B cell (primary cell): ENCODE measurements at regions not wholly inside any gene's neighbourhood (a gene's known extent, or its start where the extent isn't known, plus 50 kb on each side); places are given as distances from the start of the nearest gene placed in this dataset.

Experiments used
- ATAC-seq: fragments of 200-7000 bp; cut with Tn5 transposase; one replicate; pipeline ENCODE4 v1.10.0; 2021; ENCODE audit warnings: low read depth, mild to moderate bottlenecking, moderate number of reproducible peaks, moderate library complexity
- CTCF ChIA-PET: fragments of 350-600 bp; sonication (Branson Sonifier 250); formaldehyde crosslinking; loops from one replicate; lab custom pipeline; 2021; ENCODE audit warnings: antibody characterized with exemption, inconsistent platforms; lab: Charles Lee
- POLR2A ChIA-PET: fragments of 350-600 bp; sonication (Branson Sonifier 250); formaldehyde crosslinking; loops from one replicate; lab custom pipeline; 2021; ENCODE audit warnings: antibody characterized with exemption; lab: Charles Lee
- DNase-seq: peaks from one replicate; pipeline ENCODE4 v3.0.0; 2013
- H2AFZ ChIP-seq: 2 replicates; pipeline ENCODE4 v1.6.1; 2012; ENCODE audit warnings: mild to moderate bottlenecking, low read depth, low read length; ENCODE audit not compliant: insufficient read depth, poor library complexity, severe bottlenecking
- H3K27ac ChIP-seq, 2 donors: 1 replicate in 1 of 2; 2 replicates in 1 of 2; pipeline ENCODE4 v1.5.1; 2012 to 2013; ENCODE audit warnings: low read length in 2 of 2, mild to moderate bottlenecking in 2 of 2, moderate library complexity in 1 of 2
- H3K27me3 ChIP-seq, 4 experiments: fragments of 200-600 bp in 1 of 4; sonication (generic) in 1 of 4; replicated peaks in 1 of 4; 1 replicate in 2 of 4; 2 replicates in 2 of 4; pipeline versions ENCODE4 v1.6.1 to v1.7.0; 2013 to 2016; ENCODE audit warnings: low read length in 3 of 4, mild to moderate bottlenecking in 2 of 4, mixed read lengths in 1 of 4, moderate library complexity in 1 of 4; ENCODE audit not compliant: insufficient read depth in 4 of 4, control insufficient read depth in 3 of 4; ENCODE audit errors: control extremely low read depth in 1 of 4
- H3K36me3 ChIP-seq, 2 experiments: replicated peaks in 1 of 2; 1 replicate in 1 of 2; 2 replicates in 1 of 2; pipeline versions ENCODE4 v1.6.1 to v1.7.1; 2013; ENCODE audit warnings: low read length in 1 of 2; ENCODE audit not compliant: insufficient read depth in 2 of 2, control insufficient read depth in 1 of 2; ENCODE audit errors: control extremely low read depth in 1 of 2, extremely low read depth in 1 of 2
- H3K4me1 ChIP-seq, 2 donors: fragments of 200-600 bp in 1 of 2; sonication (generic) in 1 of 2; 1 replicate in 1 of 2; 2 replicates in 1 of 2; pipeline versions ENCODE4 v1.5.1 to v1.6.1; 2013 to 2017; ENCODE audit warnings: low read length in 2 of 2; ENCODE audit not compliant: control insufficient read depth in 2 of 2, insufficient read depth in 2 of 2
- H3K4me2 ChIP-seq: replicated peaks from 2 replicates; pipeline ENCODE3; 2012; ENCODE audit warnings: mild to moderate bottlenecking, low read depth, low read length; ENCODE audit not compliant: poor library complexity, severe bottlenecking
- H3K4me3 ChIP-seq, 5 experiments: fragments of 200-600 bp in 1 of 5; sonication (generic) in 1 of 5; 1 replicate in 3 of 5; 2 replicates in 2 of 5; pipeline versions ENCODE4 v1.5.1 to v1.7.0; 2011 to 2016; ENCODE audit warnings: low read length in 4 of 5, mild to moderate bottlenecking in 4 of 5, low read depth in 2 of 5, control low read depth in 1 of 5, moderate library complexity in 1 of 5; ENCODE audit not compliant: insufficient read depth in 1 of 5; ENCODE audit errors: control extremely low read depth in 1 of 5, extremely low read depth in 1 of 5
- H3K79me2 ChIP-seq: fragments of 200-600 bp; sonication (generic); one replicate; pipeline ENCODE4 v1.6.0; 2016; ENCODE audit warnings: low read length; ENCODE audit not compliant: control insufficient read depth, insufficient read depth
- H3K9ac ChIP-seq: fragments of 200-600 bp; sonication (generic); 2 replicates; pipeline ENCODE4 v1.6.1; 2017; ENCODE audit warnings: mild to moderate bottlenecking, low read length, moderate library complexity
- H3K9me3 ChIP-seq, 3 donors: one replicate each; pipeline versions ENCODE4 v1.6.1 to v1.7.1; 2013; ENCODE audit warnings: low read length in 2 of 3; ENCODE audit not compliant: control insufficient read depth in 2 of 3, insufficient read depth in 1 of 3; ENCODE audit errors: control extremely low read depth in 1 of 3
- H4K20me1 ChIP-seq: 2 replicates; pipeline ENCODE4 v1.6.0; 2012; ENCODE audit warnings: mild to moderate bottlenecking, low read length; ENCODE audit not compliant: insufficient read depth, control insufficient read depth, poor library complexity, severe bottlenecking
- H3K27ac Mint-ChIP-seq: one replicate; pipeline ENCODE4 v1.8.0; 2021; ENCODE audit warnings: mixed read lengths
- H3K27me3 Mint-ChIP-seq: one replicate; pipeline ENCODE4 v1.8.0; 2021; ENCODE audit warnings: mixed read lengths
- H3K4me1 Mint-ChIP-seq: one replicate; pipeline ENCODE4 v1.8.0; 2021; ENCODE audit warnings: mixed read lengths
- H3K4me3 Mint-ChIP-seq: one replicate; pipeline ENCODE4 v1.8.0; 2021; ENCODE audit warnings: mixed read lengths
- H3K9me3 Mint-ChIP-seq: one replicate; pipeline ENCODE4 v1.8.0; 2022; ENCODE audit warnings: mixed read lengths; ENCODE audit not compliant: insufficient read depth
- EZH2 ChIP-seq: IDR thresholded peaks from 2 replicates; pipeline ENCODE4 v1.6.1; 2012; ENCODE audit warnings: borderline replicate concordance, low read depth, mild to moderate bottlenecking, moderate library complexity, low read length; ENCODE audit not compliant: insufficient read depth, poor library complexity, severe bottlenecking
- WGBS: methylation state at CpG from one replicate; pipeline ENCODE4 v1.1.5; 2013; ENCODE audit warnings: missing lambda C conversion rate; ENCODE audit not compliant: insufficient coverage; 5-methylcytosine and 5-hydroxymethylcytosine counted together
- intact Hi-C: fragments of 100-400 bp; cut with micrococcal nuclease; formaldehyde crosslinking; loops from one replicate; pipeline ENCODE4 v1.10.0; 2022
- TF ChIP-seq, protein P1 (sequence below): fragments of 200-600 bp; IDR thresholded peaks from one replicate; pipeline ENCODE4 v1.8.0; 2022; ENCODE audit warnings: antibody characterized with exemption, mild to moderate bottlenecking

DNA sequence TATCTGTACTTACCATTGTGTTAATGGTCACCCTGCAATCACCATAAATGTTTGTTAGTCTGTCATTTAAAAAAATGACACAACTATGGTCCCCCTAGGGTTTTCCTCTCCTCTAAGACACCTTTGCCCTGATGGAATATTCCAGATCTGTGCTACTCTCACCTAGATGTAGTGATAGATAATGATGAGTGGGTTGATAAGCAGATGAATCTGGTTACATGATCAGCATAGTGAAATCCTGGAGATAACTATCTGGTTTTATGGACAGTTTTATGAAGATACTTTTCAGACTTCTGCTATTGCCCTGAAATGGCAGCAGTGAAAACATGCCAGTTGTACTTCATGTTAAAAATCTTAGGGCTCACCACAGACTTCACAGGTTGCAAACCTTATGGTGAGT lies 152.4 kb downstream of the GATA3 start:
- DNase-seq = no peak

DNA sequence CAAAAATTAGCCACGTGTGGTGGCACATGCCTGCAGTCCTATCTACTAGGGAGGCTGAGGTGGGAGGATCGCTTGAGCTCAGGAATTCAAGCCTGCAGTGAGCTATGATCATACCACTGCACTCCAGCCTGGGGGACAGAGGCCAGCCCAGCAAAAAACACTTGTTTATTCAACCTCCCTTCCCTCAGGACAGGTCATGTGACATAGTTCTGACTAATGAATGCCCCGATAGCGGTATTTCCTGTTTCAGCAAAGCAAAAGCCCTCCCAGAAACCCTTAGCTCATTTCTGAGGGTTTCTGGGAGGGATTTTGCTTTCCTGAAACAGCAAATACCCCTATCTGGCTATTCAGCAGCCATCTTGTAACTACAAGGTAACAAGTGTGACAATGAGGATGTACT lies 157.1 kb downstream of the GATA3 start:
- CTCF ChIA-PET = no interaction called here
- Histone ChIP-seq H4K20me1 (no peaks in the 10 kb centered on the region), H3K4me1 (no peaks in the 10 kb centered on the region), H3K27ac (no peak overlapping the region), H3K36me3 (no peaks in the 10 kb centered on the region), H2AFZ (no peak overlapping the region), H3K27me3 (peaks cover 0 to 3% (median 0%) of the 10 kb centered on the region in 4 experiments), H3K9me3 (peaks cover 0 to 13% (median 0%) of the 10 kb centered on the region in 3 donors), H3K4me2 (no peak overlapping the region), H3K9ac (no peak overlapping the region), H3K79me2 (no peaks in the 10 kb centered on the region), H3K4me3 (no peak overlapping the region)
- POLR2A ChIA-PET = no interaction called here
- Mint-ChIP-seq H3K9me3 (peaks cover 2% of the 10 kb centered on the region), H3K27ac (no peak overlapping the region), H3K27me3 (peaks cover 3% of the 10 kb centered on the region), H3K4me1 (no peaks in the 10 kb centered on the region), H3K4me3 (no peak overlapping the region)
- ATAC-seq (no peak), DNase-seq (no peak)
- TF ChIP-seq, protein P1, sequence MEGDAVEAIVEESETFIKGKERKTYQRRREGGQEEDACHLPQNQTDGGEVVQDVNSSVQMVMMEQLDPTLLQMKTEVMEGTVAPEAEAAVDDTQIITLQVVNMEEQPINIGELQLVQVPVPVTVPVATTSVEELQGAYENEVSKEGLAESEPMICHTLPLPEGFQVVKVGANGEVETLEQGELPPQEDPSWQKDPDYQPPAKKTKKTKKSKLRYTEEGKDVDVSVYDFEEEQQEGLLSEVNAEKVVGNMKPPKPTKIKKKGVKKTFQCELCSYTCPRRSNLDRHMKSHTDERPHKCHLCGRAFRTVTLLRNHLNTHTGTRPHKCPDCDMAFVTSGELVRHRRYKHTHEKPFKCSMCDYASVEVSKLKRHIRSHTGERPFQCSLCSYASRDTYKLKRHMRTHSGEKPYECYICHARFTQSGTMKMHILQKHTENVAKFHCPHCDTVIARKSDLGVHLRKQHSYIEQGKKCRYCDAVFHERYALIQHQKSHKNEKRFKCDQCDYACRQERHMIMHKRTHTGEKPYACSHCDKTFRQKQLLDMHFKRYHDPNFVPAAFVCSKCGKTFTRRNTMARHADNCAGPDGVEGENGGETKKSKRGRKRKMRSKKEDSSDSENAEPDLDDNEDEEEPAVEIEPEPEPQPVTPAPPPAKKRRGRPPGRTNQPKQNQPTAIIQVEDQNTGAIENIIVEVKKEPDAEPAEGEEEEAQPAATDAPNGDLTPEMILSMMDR = no peak
- no peak for TF ChIP-seq EZH2
- intact Hi-C loops = no loop called here
- WGBS = 100% methylated on average over 2 of the region's 4 CpGs

More for the DNA sequence above, 152.4 kb downstream of the GATA3 start:
- Histone ChIP-seq H3K9ac (no peak overlapping the region), H3K4me2 (no peak overlapping the region), H3K9me3 (peaks cover 0 to 6% (median 0%) of the 10 kb centered on the region in 3 donors), H4K20me1 (no peaks in the 10 kb centered on the region), H3K27me3 (no peaks in the 10 kb centered on the region), H2AFZ (no peak overlapping the region), H3K4me3 (no peak overlapping the region), H3K36me3 (no peaks in the 10 kb centered on the region), H3K27ac (no peak overlapping the region), H3K79me2 (no peaks in the 10 kb centered on the region), H3K4me1 (no peaks in the 10 kb centered on the region)
- TF ChIP-seq, protein P1 = no peak
- TF ChIP-seq EZH2 = no peak
- H3K27ac Mint-ChIP-seq = no peak overlapping the region
- H3K4me1 Mint-ChIP-seq = no peaks in the 10 kb centered on the region
- no peak for ATAC-seq
- ChIA-PET CTCF (no interaction called here), POLR2A (no interaction called here)
- no peak overlapping the region for H3K4me3 Mint-ChIP-seq
- H3K9me3 Mint-ChIP-seq = no peaks in the 10 kb centered on the region
- H3K27me3 Mint-ChIP-seq = no peaks in the 10 kb centered on the region
- intact Hi-C loops = no loop called here
